Endothelial cell of umbilical vein (primary cell): ENCODE measurements at regions not wholly inside any gene's neighbourhood (a gene's known extent, or its start where the extent isn't known, plus 50 kb on each side); places are given as distances from the start of the nearest gene placed in this dataset.

Experiments used
- BruUV-seq: library from RNA; stranded (reverse); fragments of 400-500 nt; replicated peaks from 2 replicates; lab custom pipeline; 2021; lab: Mats Ljungman, UMichigan
- CTCF ChIA-PET: fragments of 300-600, 350-600 bp; sonication (Branson Sonifier 250); formaldehyde crosslinking; loops from one replicate; lab custom pipeline; 2021; ENCODE audit warnings: antibody characterized with exemption, inconsistent platforms; lab: Charles Lee
- POLR2A ChIA-PET: fragments of 300-600, 350-600 bp; sonication (Branson Sonifier 250); formaldehyde crosslinking; loops from one replicate; lab custom pipeline; 2021; ENCODE audit warnings: antibody characterized with exemption, inconsistent platforms; lab: Charles Lee
- DNase-seq: peaks from one replicate; pipeline ENCODE4 v3.0.0-alpha.2; 2011; ENCODE audit warnings: low read depth, low spot score
- FAIRE-seq: peaks from 2 replicates; lab custom pipeline; 2011; peaks lifted over from hg19 to GRCh38; lab: Jason Lieb, UNC
- H2AFZ ChIP-seq: 2 replicates; pipeline ENCODE4 v1.6.0; 2012; ENCODE audit warnings: low read depth, low read length, control low read depth, inconsistent platforms
- H3K27ac ChIP-seq: 2 replicates; pipeline ENCODE4 v1.5.1; 2011; ENCODE audit warnings: low read depth, mild to moderate bottlenecking, control low read depth, low read length, moderate library complexity; ENCODE audit not compliant: insufficient read depth
- H3K27me3 ChIP-seq, 2 experiments: 2 replicates each; pipeline versions ENCODE4 v1.6.0 to v1.6.1; 2011; ENCODE audit warnings: low read length in 2 of 2, mixed read lengths in 1 of 2; ENCODE audit not compliant: control insufficient read depth in 2 of 2, insufficient read depth in 2 of 2
- H3K36me3 ChIP-seq, 2 experiments: 2 replicates in 1 of 2; 3 replicates in 1 of 2; pipeline ENCODE4 v1.5.1; 2011; ENCODE audit warnings: low read length in 2 of 2, mild to moderate bottlenecking in 1 of 2, moderate library complexity in 1 of 2; ENCODE audit not compliant: control insufficient read depth in 2 of 2, insufficient read depth in 2 of 2; ENCODE audit errors: extremely low read depth in 1 of 2
- H3K4me1 ChIP-seq: 3 replicates; pipeline ENCODE4 v1.5.1; 2011; ENCODE audit warnings: mild to moderate bottlenecking, low read length; ENCODE audit not compliant: control insufficient read depth, insufficient read depth; ENCODE audit errors: extremely low read depth
- H3K4me2 ChIP-seq: 2 replicates; pipeline ENCODE4 v1.6.1; 2011; ENCODE audit warnings: low read length, control low read depth, mixed read lengths; ENCODE audit not compliant: insufficient read depth
- H3K4me3 ChIP-seq, 3 experiments: fragments of 200-600 bp in 1 of 3; sonication (generic), shearing (Covaris generic) in 1 of 3; replicated peaks in 1 of 3; 2 replicates each; pipeline ENCODE4 v1.5.1; 2011 to 2016; ENCODE audit warnings: control low read depth in 3 of 3, low read length in 3 of 3, mild to moderate bottlenecking in 2 of 3, inconsistent platforms in 1 of 3, low read depth in 1 of 3, moderate library complexity in 1 of 3; ENCODE audit not compliant: insufficient read depth in 1 of 3
- H3K79me2 ChIP-seq: 2 replicates; pipeline ENCODE4 v1.6.0; 2012; ENCODE audit warnings: low read length, inconsistent platforms; ENCODE audit not compliant: control insufficient read depth, insufficient read depth
- H3K9ac ChIP-seq: replicated peaks from 2 replicates; pipeline ENCODE3; 2011; ENCODE audit warnings: low read length, control low read depth; ENCODE audit not compliant: insufficient read depth; ENCODE audit errors: extremely low read depth
- H3K9me1 ChIP-seq: replicated peaks from 3 replicates; pipeline ENCODE4 v1.6.0; 2011; ENCODE audit warnings: mild to moderate bottlenecking, low read length; ENCODE audit not compliant: control insufficient read depth, insufficient read depth; ENCODE audit errors: extremely low read depth
- H3K9me3 ChIP-seq: replicated peaks from 2 replicates; pipeline ENCODE4 v1.5.1; 2012; ENCODE audit warnings: low read length, inconsistent platforms; ENCODE audit not compliant: control insufficient read depth, insufficient read depth
- H4K20me1 ChIP-seq: replicated peaks from 2 replicates; pipeline ENCODE3; 2011; ENCODE audit warnings: mild to moderate bottlenecking, low read length; ENCODE audit not compliant: control insufficient read depth, insufficient read depth; ENCODE audit errors: extremely low read depth
- EZH2 ChIP-seq: IDR thresholded peaks from 2 replicates; pipeline ENCODE4 v1.6.1; 2012; ENCODE audit warnings: borderline replicate concordance, low read depth, mild to moderate bottlenecking, moderate library complexity, low read length, inconsistent platforms; ENCODE audit not compliant: severe bottlenecking
- FOS ChIP-seq: IDR thresholded peaks from 2 replicates; pipeline ENCODE4 v1.6.1; 2011; ENCODE audit warnings: mild to moderate bottlenecking, low read length, moderate library complexity, borderline replicate concordance; ENCODE audit not compliant: insufficient read depth
- GATA2 ChIP-seq: IDR thresholded peaks from 2 replicates; pipeline ENCODE4 v1.7.0; 2011; ENCODE audit warnings: low read depth, mild to moderate bottlenecking, moderate library complexity, mixed read lengths, low read length; ENCODE audit not compliant: insufficient read length, insufficient read depth
- JUN ChIP-seq: IDR thresholded peaks from 2 replicates; pipeline ENCODE4 v1.6.1; 2011; ENCODE audit warnings: borderline replicate concordance, low read depth; ENCODE audit not compliant: insufficient read length, insufficient read depth
- MYC ChIP-seq: IDR thresholded peaks from one replicate; pipeline ENCODE4 v1.6.1; 2011; ENCODE audit warnings: mild to moderate bottlenecking, low read depth, low read length
- POLR2A ChIP-seq: IDR thresholded peaks from 2 replicates; pipeline ENCODE4 v1.6.1; 2012; ENCODE audit warnings: low read depth, mild to moderate bottlenecking, control low read depth, low read length
- POLR2AphosphoS5 ChIP-seq: IDR thresholded peaks from 2 replicates; pipeline ENCODE4 v1.6.1; 2012; ENCODE audit warnings: low read depth, mild to moderate bottlenecking, control low read depth, low read length, moderate library complexity; ENCODE audit not compliant: insufficient read depth
- dilution Hi-C: fragments of 300-500 bp; cut with MboI; formaldehyde crosslinking; loops from one replicate; pipeline ENCODE4 v1.15.0; 2019; ENCODE audit warnings: low sequenced_read_pairs; ENCODE audit not compliant: extremely low pct_ligation_motif_present
- intact Hi-C: fragments of 100-400 bp; cut with micrococcal nuclease; formaldehyde crosslinking; loops from one replicate; pipeline ENCODE4 v1.10.0; 2022
- TF ChIP-seq, protein P1 (sequence below): IDR thresholded peaks from 2 replicates; pipeline ENCODE4 v1.6.1; 2011; ENCODE audit not compliant: insufficient read depth, insufficient read length
- TF ChIP-seq, protein P2 (sequence below), 2 donors: IDR thresholded peaks; 1 replicate in 1 of 2; 2 replicates in 1 of 2; pipeline ENCODE4 v1.5.1; 2011; ENCODE audit warnings: low read length in 2 of 2, mild to moderate bottlenecking in 2 of 2, moderate library complexity in 2 of 2, control low read depth in 1 of 2, inconsistent platforms in 1 of 2, low read depth in 1 of 2; ENCODE audit not compliant: insufficient read depth in 1 of 2; ENCODE audit errors: extremely low read depth in 1 of 2

DNA sequence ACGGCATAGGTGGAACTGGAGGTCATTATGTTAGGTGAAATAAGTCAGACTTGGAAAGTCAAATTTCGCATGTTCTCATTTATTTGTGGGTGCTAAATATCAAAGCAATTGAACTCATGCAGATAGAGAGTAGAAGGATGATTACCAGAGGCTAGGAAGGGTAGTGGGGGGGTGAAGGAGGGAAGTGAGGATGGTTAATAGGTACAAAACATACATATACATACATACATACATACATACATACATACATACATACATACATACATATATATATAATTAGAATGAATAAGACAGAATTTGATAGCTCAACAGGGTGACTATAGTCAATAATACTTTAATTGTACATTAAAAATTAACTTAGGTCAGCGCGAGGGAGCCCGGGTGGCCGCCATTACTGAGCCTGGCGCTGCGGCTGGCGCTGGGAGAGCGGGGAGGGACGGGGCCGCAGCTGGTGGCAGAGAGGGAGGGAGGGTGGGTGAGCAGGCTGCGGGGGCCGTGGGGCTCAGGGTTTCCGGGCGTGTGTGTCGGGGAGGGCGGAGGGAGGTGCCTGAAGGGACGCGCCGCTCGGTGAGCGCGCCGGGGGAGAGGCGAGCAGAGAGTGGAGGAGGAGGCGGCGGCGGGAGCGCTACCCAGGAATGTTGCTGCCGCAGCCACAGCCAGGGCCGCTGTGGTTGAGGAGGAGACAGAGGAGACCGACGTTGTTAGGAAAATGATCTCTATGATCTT is 85.8 kb upstream of the EGFR start:
- Histone ChIP-seq H2AFZ (peak overlapping the region; percentile 92), H4K20me1 (no peaks in the 10 kb centered on the region), H3K9ac (no peak overlapping the region), H3K27ac (no peak overlapping the region), H3K36me3 (no peaks in the 10 kb centered on the region), H3K4me1 (peaks cover 5% of the 10 kb centered on the region), H3K79me2 (no peaks in the 10 kb centered on the region), H3K9me3 (no peaks in the 10 kb centered on the region), H3K4me3 (peak overlapping the region; percentile 29 to 61 (median 41)), H3K4me2 (peak overlapping the region; percentile 96), H3K27me3 (peaks cover 18 to 51% of the 10 kb centered on the region in 2 experiments), H3K9me1 (no peaks in the 10 kb centered on the region)
- no TSS peak for BruUV-seq
- intact Hi-C loops (loop anchor here (2.0 kb wide), 1 partner anchor 322 kb away; no protein-coding TSS in a partner anchor), dilution Hi-C loops (no loop called here)
- POLR2A ChIA-PET = no interaction called here
- peak; percentile 28 for DNase-seq
- FAIRE-seq = peak; percentile 24
- CTCF ChIA-PET = interaction anchor here (0.7 to 2.4 kb wide), 2 partner anchors 27 to 323 kb away, joined by 4 to 5 read pairs; no protein-coding TSS in a partner anchor
- TF ChIP-seq EZH2 (no peak), POLR2A (no peak), JUN (no peak), MYC (no peak), POLR2AphosphoS5 (no peak), FOS (no peak), GATA2 (no peak)
- TF ChIP-seq, protein P1, sequence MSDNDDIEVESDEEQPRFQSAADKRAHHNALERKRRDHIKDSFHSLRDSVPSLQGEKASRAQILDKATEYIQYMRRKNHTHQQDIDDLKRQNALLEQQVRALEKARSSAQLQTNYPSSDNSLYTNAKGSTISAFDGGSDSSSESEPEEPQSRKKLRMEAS = no peak
- TF ChIP-seq, protein P2, sequence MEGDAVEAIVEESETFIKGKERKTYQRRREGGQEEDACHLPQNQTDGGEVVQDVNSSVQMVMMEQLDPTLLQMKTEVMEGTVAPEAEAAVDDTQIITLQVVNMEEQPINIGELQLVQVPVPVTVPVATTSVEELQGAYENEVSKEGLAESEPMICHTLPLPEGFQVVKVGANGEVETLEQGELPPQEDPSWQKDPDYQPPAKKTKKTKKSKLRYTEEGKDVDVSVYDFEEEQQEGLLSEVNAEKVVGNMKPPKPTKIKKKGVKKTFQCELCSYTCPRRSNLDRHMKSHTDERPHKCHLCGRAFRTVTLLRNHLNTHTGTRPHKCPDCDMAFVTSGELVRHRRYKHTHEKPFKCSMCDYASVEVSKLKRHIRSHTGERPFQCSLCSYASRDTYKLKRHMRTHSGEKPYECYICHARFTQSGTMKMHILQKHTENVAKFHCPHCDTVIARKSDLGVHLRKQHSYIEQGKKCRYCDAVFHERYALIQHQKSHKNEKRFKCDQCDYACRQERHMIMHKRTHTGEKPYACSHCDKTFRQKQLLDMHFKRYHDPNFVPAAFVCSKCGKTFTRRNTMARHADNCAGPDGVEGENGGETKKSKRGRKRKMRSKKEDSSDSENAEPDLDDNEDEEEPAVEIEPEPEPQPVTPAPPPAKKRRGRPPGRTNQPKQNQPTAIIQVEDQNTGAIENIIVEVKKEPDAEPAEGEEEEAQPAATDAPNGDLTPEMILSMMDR (IDR thresholded peaks at IDR 0.05; ENCODE audit: extremely low read depth in 1 of 2, insufficient read depth in 1 of 2, low read depth in 1 of 2, low read length in 2 of 2) = no peak
